Uterus (tissue), 2 donors: ENCODE measurements at regions not wholly inside any gene's neighbourhood (a gene's known extent, or its start where the extent isn't known, plus 50 kb on each side); places are given as distances from the start of the nearest gene placed in this dataset.

Source experiments
- CTCF ChIP-seq, 4 experiments: fragments of 200-600 bp in 2 of 4; fragments of 450-650 bp in 2 of 4; sonication (generic) in 2 of 4; IDR thresholded peaks; one replicate each; pipeline ENCODE4 v1.5.1; 2016 to 2019; ENCODE audit warnings: antibody characterized with exemption in 4 of 4, mild to moderate bottlenecking in 2 of 4, moderate library complexity in 1 of 4
- POLR2A ChIP-seq, 2 donors: fragments of 450-650 bp; IDR thresholded peaks; one replicate each; pipeline ENCODE4 v1.6.1; 2016; ENCODE audit warnings: antibody characterized with exemption in 2 of 2, mild to moderate bottlenecking in 1 of 2, moderate library complexity in 1 of 2

DNA sequence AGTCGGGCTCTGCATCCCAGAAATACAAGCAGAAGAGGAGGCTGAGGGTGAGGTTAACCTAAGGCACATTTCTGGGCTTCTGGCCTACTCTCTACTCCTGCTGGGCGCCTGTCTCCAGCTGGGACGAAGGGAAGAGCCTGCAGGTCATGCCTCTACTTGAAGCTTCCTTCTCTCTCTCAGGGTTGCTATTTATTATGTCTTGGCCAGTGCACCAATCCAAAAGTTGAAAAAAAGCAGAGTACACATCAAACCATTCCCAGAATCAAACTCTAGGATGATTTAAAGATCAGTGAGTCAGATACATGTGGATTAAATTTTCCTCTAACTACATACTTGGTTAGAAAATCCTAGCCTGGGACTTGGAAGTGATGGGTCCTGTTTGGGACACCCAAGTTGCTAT lies 60.2 kb upstream of the CDON start:
- TF ChIP-seq CTCF (IDR thresholded peaks at IDR 0.05) (no peak), POLR2A (IDR thresholded peaks at IDR 0.05) (no peak)
